ENCODE measurements at regions not wholly inside any gene's neighbourhood (a gene's known extent, or its start where the extent isn't known, plus 50 kb on each side); places are given as distances from the start of the nearest gene placed in this dataset.
A peak's percentile ranks its signal among the peaks of the same experiment; 100 is the strongest.
"Not testable (repeated sequence)": the region's sequence is repeated elsewhere in the genome, so short reads cannot be mapped to it uniquely, and the experiment has no call there.

DNA sequence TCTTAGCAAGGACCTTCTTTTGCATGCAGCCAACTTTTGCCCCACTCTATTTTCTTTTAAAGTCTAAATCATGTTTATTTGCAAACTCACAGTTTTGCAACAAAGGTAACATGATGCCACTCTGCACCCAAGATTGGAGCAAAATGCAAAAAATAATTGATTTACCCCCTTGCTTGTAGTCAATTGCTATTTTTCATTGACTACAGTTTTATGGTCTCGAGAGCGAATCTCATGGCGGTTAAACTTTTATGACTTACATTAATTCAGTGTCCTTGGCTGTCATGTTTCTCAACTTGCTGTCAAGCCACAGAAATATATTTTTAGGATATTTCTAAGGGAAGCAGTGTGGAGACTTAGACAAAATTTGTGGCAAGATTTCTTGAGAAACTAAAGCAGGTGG is 110.0 kb upstream of the JCAD start:
- no peak for DNase-seq

DNA sequence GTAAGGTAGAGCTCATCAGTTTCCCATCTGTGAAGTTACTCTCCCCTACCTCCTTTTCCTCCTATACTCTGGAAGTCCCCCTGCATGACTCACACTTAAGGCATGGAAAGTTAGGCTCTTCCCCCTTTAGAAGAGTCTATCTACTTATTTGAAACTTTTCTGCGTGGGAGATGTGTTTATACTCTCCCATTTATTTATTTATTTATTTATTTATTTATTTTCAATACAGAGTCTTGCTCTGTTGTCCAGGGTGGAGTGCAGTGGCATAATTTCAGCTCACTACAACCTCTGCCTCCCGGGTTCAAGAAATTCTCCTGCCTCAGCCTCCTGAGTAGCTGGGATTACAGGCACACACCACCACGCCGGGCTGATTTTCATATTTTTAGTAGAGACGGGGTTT is 107.5 kb upstream of the JCAD start:
- DNase-seq = no peak

DNA sequence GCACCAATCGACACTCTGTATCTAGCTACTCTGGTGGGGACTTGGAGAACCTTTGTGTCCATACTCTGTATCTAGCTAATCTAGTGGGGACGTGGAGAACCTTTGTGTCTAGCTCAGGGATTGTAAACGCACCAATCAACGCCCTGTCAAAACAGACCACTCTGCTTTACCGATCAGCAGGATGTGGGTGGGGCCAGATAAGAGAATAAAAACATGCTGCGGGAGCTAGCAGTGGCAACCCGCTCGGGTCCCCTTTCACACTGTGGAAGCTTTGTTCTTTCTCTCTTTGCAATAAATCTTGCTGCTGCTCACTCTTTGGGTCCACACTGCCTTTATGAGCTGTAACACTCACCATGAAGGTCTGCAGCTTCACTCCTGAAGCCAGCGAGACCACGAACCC is 104.0 kb upstream of the JCAD start:
- not testable (repeated sequence) for DNase-seq

DNA sequence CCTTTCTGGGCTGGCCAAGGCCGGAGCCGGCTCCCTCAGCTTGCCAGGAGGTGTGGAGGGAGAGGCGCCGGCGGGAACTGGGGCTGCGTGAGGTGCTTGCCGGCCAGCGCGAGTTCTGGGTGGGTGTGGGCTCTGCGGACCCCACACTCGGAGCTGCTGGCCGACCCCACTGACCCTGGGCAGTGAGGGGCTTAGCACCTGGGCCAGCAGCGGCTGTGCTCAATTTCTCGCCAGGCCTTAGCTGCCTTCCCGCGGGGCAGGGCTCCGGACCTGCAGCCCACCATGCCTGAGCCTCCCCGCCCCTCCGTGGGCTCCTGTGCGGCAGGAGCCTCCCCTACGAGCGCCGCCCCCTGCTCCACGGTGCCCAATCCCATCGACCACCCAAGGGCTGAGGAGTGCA is 103.4 kb upstream of the JCAD start:
- DNase-seq = not testable (repeated sequence)

DNA sequence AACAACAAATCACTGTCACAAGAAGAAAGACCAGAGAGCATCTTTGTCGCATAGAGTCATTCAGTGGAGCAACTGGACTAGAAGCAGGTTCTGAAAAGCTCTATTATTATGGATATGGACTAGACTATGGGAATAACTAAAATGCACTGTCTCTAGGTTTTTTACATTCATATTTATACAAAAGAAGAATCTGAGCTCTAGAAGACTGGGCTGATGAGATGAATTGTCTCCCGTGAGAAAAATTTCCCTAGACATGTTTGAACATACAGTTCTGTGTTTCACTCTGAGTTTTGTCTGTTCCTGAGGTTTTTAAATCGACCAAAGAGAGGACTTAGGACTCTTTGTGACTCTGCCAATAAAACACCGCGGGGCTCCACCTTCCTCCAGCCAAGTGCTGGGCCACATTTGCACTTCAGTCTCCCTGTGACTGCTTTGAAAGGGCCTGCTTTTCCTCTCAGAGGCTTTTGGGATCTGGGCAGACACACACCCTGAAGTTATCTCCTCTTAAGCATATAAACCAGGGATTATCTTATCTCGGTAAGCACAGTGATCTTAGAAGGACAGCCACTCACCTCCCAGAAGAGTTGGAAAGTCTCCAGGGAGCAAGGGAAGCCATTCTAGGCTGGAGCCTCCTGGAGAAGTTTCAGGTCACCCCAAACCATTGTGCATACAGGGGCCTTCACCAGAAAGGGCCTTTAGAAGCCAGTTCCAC is 101.0 kb upstream of the JCAD start:
- DNase-seq = no peak

DNA sequence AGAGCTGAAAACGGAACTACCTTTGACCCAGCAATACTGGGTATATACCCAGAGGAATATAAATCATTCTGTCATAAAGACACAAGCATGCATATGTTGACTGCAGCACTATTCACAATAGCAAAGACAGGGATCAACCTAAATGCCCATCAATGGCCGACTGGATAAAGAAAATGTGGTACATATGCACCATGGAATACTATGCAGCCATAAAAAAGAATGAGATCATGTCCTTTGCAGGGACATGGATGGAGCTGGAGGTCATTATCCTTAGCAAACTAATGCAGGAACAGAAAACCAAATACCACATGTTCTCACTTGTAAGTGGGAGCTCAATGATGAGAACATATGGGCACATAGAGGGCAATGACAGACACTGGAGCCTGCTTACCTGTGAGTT is 100.2 kb upstream of the JCAD start:
- not testable (repeated sequence) for DNase-seq

DNA sequence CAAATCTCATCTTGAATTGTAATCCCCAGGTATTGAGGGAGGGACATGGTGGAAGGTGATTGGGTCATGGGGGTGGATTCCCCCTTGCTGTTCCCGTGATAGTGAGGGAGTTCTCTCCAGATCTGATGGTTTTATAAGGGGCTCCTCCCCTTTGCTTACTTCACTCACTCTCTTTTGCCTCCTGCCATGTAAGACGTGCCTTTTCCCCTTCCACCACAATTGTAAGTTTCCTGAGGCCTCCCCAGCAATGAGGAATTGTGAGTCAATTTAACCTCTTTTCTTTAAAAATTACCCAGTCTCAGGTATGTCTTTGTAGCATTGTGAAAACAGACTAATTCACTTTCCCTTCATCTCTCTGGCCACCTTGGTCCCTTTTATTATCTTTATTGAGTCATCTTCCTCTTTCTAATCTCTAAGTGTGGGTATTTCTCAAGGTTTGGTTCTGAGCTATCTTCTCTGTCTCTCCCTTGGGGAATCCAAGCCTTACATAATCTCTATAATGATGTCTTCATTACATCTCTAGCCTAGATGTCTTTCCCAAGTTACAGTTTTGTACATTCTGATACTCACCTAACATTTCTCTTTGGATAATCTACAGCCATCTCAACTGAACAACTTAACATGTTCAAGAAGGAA is 99.1 kb upstream of the JCAD start:
- DNase-seq = no peak

DNA sequence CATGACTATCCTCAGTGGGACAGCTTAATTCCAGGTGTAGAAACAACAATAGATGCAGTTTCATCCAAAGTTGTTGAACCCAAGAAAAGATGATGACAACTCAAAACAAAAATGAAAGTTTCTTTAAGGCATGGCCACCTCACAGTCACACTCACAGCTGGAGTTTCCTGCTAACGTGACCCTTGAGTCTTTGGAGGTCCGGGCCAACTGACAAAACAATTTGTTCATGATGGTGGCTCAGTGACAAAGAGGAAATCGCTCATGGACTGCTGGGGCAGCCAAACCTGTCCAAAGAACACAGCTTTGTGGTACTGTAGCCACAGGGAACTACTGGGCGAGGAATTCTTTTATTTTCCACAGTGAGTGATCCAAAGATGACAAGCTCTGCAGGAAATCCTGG is 96.0 kb upstream of the JCAD start:
- peak; percentile 85 for DNase-seq

DNA sequence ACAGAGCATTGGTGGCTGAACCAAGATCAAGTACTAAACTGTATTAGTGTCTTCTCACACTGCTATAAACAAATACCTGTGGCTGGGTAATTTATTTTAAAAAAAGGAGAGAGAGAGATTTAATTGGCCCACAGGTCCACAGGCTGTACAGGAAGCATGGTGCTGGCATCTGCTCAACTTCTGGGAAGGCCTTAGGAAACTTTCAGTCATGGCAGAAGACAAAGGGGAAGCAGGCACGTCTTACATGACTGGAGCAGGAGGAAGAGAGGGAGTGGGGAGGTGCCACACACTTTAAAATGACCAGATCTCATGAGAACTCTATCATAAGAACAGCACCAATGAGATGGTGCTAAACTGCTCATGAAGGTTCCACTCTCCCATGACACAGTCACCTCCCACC is 95.2 kb upstream of the JCAD start:
- peak; percentile 62 for DNase-seq

DNA sequence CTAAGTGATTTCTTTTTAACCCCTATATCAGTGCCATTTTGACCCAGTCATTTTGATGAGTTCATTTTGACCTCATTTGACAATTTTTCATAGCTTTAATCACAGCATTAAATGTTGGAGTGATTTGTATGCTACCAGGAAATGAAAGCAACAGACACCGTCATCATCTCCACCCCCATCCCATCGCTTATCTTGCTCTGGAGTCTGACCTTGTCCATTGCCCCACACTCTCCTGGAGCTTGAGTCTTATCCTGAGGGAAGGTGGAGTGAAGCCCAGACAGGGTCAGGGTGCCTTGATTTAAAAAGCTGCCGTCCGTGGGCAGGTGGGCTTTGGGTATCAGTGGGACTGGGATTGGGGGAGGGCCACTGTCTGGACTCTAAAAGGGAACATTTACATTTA is 94.7 kb upstream of the JCAD start:
- no peak for DNase-seq

DNA sequence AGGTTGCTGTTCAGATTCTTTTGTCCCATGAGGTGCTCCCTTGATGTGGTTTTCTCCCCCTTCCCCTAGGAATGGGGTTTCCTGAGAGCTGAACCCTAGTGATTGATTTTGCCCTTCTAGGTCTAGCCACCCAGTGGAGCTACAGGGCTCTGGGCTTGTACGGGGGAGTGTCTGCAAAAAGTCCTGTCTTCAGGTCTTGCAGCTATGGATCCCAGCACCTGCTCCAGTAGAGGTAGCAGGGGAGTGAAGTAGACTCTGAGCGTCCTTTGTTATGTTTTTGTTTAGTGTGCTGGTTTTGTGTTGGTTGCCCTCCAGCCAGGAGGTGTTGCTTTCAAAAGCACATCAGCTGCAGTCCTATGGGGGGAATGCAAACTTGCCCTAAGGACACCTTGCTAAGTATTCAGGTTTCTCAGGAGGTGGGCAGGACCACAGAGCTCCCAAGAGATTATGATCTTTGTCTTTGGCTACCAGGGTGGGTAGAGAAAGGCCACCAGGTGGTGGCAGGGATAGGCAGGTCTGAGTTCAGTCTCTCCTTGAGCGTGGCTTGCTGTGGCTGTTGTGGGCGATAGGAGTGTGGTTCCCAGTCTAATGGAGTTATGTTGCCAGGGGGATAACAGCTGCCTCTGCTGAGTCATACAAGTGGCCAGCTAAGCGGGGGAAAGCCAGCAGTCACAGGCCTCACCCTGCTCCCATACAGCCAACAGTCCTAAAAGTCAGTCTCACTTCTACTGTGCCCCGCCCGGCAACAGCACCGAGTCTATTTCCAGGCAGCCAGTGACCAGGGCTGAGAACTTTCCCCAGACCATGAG is 92.4 kb upstream of the JCAD start:
- peak; percentile 69 for DNase-seq

DNA sequence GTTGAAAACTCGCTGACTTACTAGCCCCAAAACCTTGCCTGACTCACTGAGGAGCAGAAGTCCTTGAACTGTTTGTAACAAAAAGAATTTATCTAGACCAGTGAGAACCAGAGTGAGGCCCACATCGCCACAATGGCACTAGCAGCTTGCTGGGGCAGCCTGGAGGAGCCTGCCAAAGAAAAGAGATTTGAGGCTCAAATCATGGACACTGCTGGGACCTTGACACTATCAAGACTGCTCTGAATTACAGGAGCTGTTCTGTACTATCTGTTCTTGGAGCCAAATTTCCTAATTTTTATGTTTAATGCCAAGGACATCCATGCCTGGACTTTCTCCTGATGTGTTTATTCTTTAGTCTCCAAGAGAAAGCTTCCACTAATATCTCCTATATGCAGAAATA is 82.0 kb upstream of the JCAD start:
- no peak for DNase-seq

DNA sequence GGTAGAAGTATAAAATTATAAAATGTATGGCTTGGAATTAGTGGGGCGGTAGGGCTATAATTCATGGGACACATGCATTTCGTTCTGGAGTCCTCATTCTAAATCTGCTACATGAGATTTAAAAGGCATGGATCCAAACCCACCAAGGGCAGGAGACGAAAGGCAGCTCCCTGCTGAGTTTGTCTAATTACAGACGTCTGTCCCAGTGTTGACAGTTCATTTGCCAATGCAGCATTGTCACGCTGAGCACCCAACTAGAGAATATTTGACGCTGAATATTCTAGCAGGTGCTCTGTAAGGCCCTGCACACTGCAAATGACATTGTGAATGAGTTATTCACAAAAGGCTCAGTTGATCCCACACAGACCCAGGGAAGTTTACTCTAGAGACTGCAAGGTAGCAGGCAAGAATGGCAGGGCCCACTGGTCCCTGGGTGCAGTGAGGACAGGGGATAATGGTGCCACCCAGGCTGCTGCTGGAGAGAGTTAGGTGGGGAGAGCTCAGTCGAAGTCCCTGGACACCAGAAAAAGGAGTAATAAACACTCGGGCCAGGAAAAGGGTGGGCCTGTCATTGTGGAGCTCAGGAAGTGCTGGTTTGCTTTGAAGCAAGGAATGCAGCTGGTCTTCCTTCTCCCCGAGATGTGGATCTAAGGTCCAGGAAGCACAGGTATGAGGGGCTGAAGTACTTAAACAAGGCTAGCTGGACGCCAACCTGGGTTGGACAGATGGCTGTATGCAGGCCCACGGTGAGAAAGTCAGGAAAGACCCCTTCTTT is 75.0 kb upstream of the JCAD start:
- DNase-seq = peak; percentile 38

DNA sequence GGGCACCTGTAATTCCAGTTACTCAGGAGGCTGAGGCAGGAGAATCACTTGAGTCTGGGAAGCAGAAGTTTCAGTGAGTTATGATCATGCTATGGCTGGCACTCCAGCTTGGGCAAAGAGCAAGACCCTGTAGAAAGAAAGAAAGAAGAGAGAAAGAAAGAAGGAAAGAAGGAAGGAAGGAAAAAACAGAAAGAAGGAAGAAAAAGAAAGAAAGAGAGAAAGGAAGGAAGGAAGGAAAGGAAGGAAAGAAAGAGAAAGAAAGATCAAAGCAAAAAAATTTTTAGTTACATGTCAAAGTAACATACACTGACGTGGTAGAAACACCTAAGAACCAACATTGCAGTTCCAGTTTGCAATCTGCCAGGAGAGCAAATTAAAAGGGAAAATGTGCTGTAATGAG is 73.8 kb upstream of the JCAD start:
- no peak for DNase-seq

DNA sequence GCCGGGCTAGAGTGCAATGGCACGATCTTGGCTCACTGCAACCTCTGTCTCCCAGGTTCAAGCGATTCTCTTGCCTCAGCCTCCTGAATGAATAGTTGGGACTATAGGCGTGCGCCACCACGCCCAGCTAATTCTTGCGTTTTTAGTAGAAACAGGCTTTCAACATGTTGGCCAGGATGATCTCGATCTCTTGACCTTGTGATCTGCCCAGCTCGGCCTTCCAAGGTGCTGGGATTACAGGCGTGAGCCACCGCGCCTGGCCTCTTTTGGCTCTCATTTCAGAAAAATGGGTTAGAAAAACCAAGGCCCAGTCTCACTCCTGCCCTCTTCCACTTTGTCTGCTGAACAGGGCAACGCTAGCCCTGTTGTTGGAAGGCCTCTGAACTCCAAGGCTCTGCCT is 72.0 kb upstream of the JCAD start:
- DNase-seq = not testable (repeated sequence)

DNA sequence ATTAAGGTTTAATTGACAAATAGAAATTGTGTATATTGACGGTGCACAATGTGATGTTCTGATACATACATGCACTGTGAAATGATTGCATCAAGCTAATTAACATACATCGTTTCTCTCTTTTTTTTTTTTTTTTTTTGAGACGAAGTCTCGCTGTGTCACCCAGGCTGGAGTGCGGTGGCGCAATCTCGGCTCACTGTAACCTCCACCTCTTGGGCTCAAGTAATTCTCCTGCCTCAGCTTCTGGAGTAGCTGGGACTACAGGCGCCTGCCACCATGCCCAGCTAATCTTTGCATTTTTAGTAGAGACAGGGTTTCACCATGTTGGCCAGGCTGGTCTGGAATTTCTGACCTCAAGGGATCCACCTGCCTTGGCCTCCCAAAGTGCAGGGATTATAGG is 69.9 kb upstream of the JCAD start:
- not testable (repeated sequence) for DNase-seq

DNA sequence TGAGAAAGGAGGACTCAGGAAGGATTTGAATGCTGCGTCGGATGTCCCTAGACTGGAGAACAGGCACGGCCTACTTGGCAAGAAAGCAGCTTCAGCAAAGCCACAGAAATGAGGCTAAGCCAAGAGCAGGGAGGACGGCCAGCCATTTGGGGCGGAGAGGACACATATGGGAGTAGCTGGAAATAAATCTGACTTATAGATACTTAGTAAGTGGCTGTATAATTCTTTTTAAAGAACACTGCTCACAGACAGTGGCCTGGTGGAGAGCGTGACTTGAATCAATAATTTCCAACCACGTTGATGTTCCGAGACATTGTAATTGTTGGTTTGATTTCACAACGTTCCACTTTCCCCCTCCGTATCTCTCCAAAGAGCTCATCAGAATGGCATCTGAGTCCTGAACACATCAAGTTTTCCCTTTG is 67.7 kb upstream of the JCAD start:
- no peak for DNase-seq

DNA sequence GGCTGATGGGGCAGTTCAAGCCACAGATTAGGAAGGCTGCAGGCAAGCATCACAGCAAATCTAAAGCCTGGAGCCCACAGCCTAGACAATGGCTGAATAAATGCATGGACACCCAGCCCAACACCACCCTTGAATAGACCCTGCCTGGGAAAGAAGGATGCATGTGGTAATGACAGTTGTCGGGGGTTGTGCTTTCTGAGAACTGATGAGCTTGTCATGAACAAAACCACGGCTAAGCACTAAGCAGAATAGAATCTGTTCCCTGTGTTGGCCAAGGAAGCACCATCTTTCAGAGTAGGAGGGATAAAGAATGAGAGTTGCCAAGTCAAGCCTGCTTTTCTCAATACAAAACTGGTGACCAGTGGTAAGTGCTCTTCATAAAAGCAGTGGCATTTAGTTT is 66.1 kb upstream of the JCAD start:
- no peak for DNase-seq

DNA sequence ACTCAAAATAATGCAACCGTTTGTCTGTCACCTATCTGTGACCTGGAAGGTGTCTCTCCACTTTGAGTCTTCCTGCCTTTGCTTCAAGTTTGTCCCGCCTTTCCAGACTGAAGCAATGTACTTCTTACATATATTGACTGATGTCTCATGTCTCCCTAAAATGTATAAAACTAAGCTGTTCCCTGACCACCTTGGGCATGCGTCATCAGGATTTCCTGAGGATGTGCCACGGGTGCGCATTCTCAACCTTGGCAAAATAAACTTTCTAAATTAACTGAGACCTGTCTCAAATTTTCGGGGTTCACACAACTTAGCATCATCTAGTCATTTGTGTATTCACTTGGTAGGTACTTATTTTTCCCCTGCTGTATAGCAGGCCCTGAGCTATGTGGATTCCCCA is 65.3 kb upstream of the JCAD start:
- peak; percentile 68 for DNase-seq

DNA sequence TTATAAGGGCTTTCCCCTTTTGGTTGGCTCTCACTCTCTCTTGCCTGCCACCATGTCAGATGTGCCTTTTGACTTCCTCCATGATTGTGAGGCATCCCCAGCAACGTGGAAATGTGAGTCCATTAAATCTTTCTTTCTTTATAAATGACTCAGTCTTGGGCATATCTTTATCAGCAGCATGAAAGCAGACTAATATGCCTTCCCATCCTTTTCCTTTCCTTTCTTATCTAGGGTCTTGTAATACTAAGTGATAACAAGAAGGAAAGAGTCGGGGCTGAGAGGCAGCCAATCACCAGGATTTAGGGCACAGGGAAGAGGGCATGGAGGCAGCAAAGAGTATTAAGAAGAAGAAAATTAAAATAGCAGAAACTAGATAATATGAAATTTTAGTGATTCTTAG is 62.0 kb upstream of the JCAD start:
- no peak for DNase-seq

DNA sequence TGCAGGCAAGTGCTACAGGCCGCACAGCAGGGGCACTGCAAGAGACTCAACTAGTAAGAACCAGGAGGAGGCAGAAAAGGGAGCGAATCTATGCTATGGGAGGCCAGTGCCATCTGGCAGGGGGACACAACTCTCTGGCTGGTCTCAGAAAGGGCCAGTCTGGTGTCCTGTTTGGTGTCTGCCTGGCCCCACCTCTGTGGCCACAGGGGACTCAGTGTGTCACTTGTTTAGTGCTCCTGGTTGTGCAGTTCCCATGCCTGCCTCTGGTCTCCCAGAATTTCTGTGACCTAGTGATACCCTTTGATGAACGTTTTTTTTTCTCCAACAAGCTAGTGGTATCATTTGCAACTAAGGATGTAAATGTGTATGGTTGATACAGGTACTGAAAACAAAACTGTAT is 59.2 kb upstream of the JCAD start:
- no peak for DNase-seq

DNA sequence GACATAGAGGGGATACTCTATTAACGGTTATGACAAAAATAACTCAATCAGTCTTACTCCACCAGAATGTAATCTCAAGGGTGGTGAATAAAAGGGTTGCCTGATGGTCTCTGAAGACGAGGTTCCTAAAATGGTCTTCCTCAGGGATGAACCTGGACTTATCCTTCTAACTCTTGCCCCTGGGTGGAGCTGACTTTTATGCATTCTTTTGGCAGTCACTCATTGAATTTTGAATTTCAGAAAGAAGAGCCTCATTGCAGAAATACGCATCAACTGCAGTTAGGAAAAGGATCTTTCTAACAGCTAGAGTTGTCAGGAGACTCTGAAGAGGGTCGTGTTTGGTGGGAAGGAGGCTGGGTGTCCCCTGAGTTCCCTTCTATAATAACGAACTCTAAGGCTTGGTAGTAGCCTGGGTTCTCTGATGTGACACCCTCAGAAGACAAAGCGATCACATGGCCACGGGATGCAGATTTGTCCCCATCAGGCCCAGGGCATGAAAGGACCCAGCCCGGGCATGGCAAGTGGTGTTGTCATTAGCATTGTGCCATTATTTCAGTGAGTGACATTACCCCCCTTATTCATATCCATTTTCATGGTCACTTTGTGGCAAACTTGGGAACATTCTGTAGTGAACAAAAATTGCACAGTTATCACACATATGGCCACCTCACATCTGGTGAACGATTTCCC is 58.6 kb upstream of the JCAD start:
- no peak for DNase-seq

Data from dermis blood vessel endothelial cell (primary cell).